Right lobe of liver (tissue), 4 donors: ENCODE measurements at regions not wholly inside any gene's neighbourhood (a gene's known extent, or its start where the extent isn't known, plus 50 kb on each side); places are given as distances from the start of the nearest gene placed in this dataset.

Experiments used
- CTCF ChIP-seq, 4 donors: fragments of 200-600 bp in 3 of 4; fragments of 450-650 bp in 1 of 4; IDR thresholded peaks; one replicate each; pipeline versions ENCODE4 v1.5.1 to v1.8.0; 2016 to 2022; ENCODE audit warnings: antibody characterized with exemption in 4 of 4, mild to moderate bottlenecking in 2 of 4
- POLR2A ChIP-seq: fragments of 450-650 bp; IDR thresholded peaks from one replicate; pipeline ENCODE4 v1.6.1; 2017; ENCODE audit warnings: antibody characterized with exemption, mild to moderate bottlenecking
- donor health status: DM: no; HTN: no; CAD: no.
- donor health status: DM: no; HTN: no; CAD: no.
- donor health status: DM: no; HTN: yes; CAD: no.

GRCh38 chr12:93154753-93155480 lies 222.8 kb upstream of the NUDT4 start:
- no peak for TF ChIP-seq CTCF (IDR thresholded peaks at IDR 0.05)
- no peak for TF ChIP-seq POLR2A
